ENCODE measurements at regions not wholly inside any gene's neighbourhood (a gene's known extent, or its start where the extent isn't known, plus 50 kb on each side); places are given as distances from the start of the nearest gene placed in this dataset.

GRCh38 chr2:21395366-21395765, 271.6 kb downstream of the TDRD15 start:
- TF ChIP-seq CTCF (IDR thresholded peaks at IDR 0.05) (peak; percentile 35), EZH2 (IDR thresholded peaks at IDR 0.05) (no peak), EZH2phosphoT487 (IDR thresholded peaks at IDR 0.05) (no peak)
